ENCODE measurements at regions not wholly inside any gene's neighbourhood (a gene's known extent, or its start where the extent isn't known, plus 50 kb on each side); places are given as distances from the start of the nearest gene placed in this dataset.
A peak's percentile ranks its signal among the peaks of the same experiment; 100 is the strongest.

GRCh38 chr6:150672800-150673199 lies 73.1 kb downstream of the PLEKHG1 start:
- Mint-ChIP-seq H3K36me3 (ENCODE audit: low read depth) (no peaks in the 10 kb centered on the region), H3K27me3 (no peaks in the 10 kb centered on the region), H3K9me3 (no peaks in the 10 kb centered on the region), H3K27ac (no peak overlapping the region), H3K4me1 (ENCODE audit: low read depth) (peaks cover 5% of the 10 kb centered on the region), H3K4me3 (no peak overlapping the region)

GRCh38 chr6:150673720-150674346 lies 74.1 kb downstream of the PLEKHG1 start:
- Mint-ChIP-seq H3K9me3 (no peaks in the 10 kb centered on the region), H3K27ac (no peak overlapping the region), H3K36me3 (ENCODE audit: low read depth) (no peaks in the 10 kb centered on the region)

GRCh38 chr6:150676344-150676743 lies 76.7 kb downstream of the PLEKHG1 start:
- Mint-ChIP-seq H3K4me1 (ENCODE audit: low read depth) (peaks cover 4% of the 10 kb centered on the region), H3K27ac (no peak overlapping the region), H3K9me3 (no peaks in the 10 kb centered on the region), H3K4me3 (no peak overlapping the region), H3K27me3 (no peaks in the 10 kb centered on the region), H3K36me3 (ENCODE audit: low read depth) (no peaks in the 10 kb centered on the region)

More at GRCh38 chr6:150673720-150674346, 74.1 kb downstream of the PLEKHG1 start:
- Mint-ChIP-seq H3K27me3 (no peaks in the 10 kb centered on the region), H3K4me1 (ENCODE audit: low read depth) (peaks cover 4% of the 10 kb centered on the region), H3K4me3 (no peak overlapping the region)

GRCh38 chr6:150676772-150677171 lies 77.1 kb downstream of the PLEKHG1 start:
- Mint-ChIP-seq H3K9me3 (no peaks in the 10 kb centered on the region), H3K4me3 (no peak overlapping the region), H3K27me3 (no peaks in the 10 kb centered on the region), H3K36me3 (ENCODE audit: low read depth) (no peaks in the 10 kb centered on the region), H3K27ac (no peak overlapping the region), H3K4me1 (ENCODE audit: low read depth) (peaks cover 7% of the 10 kb centered on the region)

- no peaks in the 10 kb centered on the region for H3K36me3 Mint-ChIP-seq (ENCODE audit: low read depth)
- no peaks in the 10 kb centered on the region for H3K9me3 Mint-ChIP-seq
- H3K27ac Mint-ChIP-seq, result no peak overlapping the region
- peaks cover 17% of the 10 kb centered on the region for H3K4me1 Mint-ChIP-seq (ENCODE audit: low read depth)
- H3K27me3 Mint-ChIP-seq, result no peaks in the 10 kb centered on the region
- H3K4me3 Mint-ChIP-seq, result no peak overlapping the region
These were observed 80.8 kb downstream of the PLEKHG1 start for GRCh38 chr6:150680510-150680909.

- H3K9me3 Mint-ChIP-seq, result no peaks in the 10 kb centered on the region
These were observed 82.1 kb downstream of the PLEKHG1 start for GRCh38 chr6:150681578-150682395.

GRCh38 chr6:150683320-150683719 lies 83.6 kb downstream of the PLEKHG1 start:
- peaks cover 23% of the 10 kb centered on the region for H3K4me1 Mint-ChIP-seq (ENCODE audit: low read depth)
- H3K27me3 Mint-ChIP-seq, result no peaks in the 10 kb centered on the region
- H3K27ac Mint-ChIP-seq, result no peak overlapping the region
- no peak overlapping the region for H3K4me3 Mint-ChIP-seq
- no peaks in the 10 kb centered on the region for H3K36me3 Mint-ChIP-seq (ENCODE audit: low read depth)
- no peaks in the 10 kb centered on the region for H3K9me3 Mint-ChIP-seq

More at GRCh38 chr6:150681578-150682395, 82.1 kb downstream of the PLEKHG1 start:
- H3K4me3 Mint-ChIP-seq, result no peak overlapping the region
- H3K27ac Mint-ChIP-seq, result peak overlapping the region; percentile 47
- H3K4me1 Mint-ChIP-seq (ENCODE audit: low read depth), result peaks cover 20% of the 10 kb centered on the region
- H3K36me3 Mint-ChIP-seq (ENCODE audit: low read depth), result no peaks in the 10 kb centered on the region
- no peaks in the 10 kb centered on the region for H3K27me3 Mint-ChIP-seq

GRCh38 chr6:150684161-150684560 lies 84.5 kb downstream of the PLEKHG1 start:
- Mint-ChIP-seq H3K4me3 (no peak overlapping the region), H3K9me3 (no peaks in the 10 kb centered on the region), H3K4me1 (ENCODE audit: low read depth) (peaks cover 23% of the 10 kb centered on the region), H3K36me3 (ENCODE audit: low read depth) (no peaks in the 10 kb centered on the region), H3K27me3 (no peaks in the 10 kb centered on the region), H3K27ac (no peak overlapping the region)

GRCh38 chr6:150684714-150685459 lies 85.2 kb downstream of the PLEKHG1 start:
- Mint-ChIP-seq H3K27me3 (no peaks in the 10 kb centered on the region), H3K4me3 (no peak overlapping the region), H3K27ac (no peak overlapping the region), H3K36me3 (ENCODE audit: low read depth) (no peaks in the 10 kb centered on the region), H3K4me1 (ENCODE audit: low read depth) (peaks cover 23% of the 10 kb centered on the region), H3K9me3 (no peaks in the 10 kb centered on the region)

- Mint-ChIP-seq H3K4me1 (ENCODE audit: low read depth) (peaks cover 27% of the 10 kb centered on the region), H3K27me3 (no peaks in the 10 kb centered on the region), H3K4me3 (no peak overlapping the region), H3K36me3 (ENCODE audit: low read depth) (no peaks in the 10 kb centered on the region), H3K9me3 (no peaks in the 10 kb centered on the region), H3K27ac (no peak overlapping the region)
These were observed 86.2 kb downstream of the PLEKHG1 start for GRCh38 chr6:150685860-150686259.

GRCh38 chr6:150686566-150686965 lies 86.9 kb downstream of the PLEKHG1 start:
- H3K4me1 Mint-ChIP-seq (ENCODE audit: low read depth), result peaks cover 28% of the 10 kb centered on the region
- no peak overlapping the region for H3K27ac Mint-ChIP-seq
- H3K27me3 Mint-ChIP-seq, result no peaks in the 10 kb centered on the region
- H3K4me3 Mint-ChIP-seq, result no peak overlapping the region
- no peaks in the 10 kb centered on the region for H3K36me3 Mint-ChIP-seq (ENCODE audit: low read depth)
- no peaks in the 10 kb centered on the region for H3K9me3 Mint-ChIP-seq

- H3K4me3 Mint-ChIP-seq, result no peak overlapping the region
- H3K9me3 Mint-ChIP-seq, result no peaks in the 10 kb centered on the region
- H3K36me3 Mint-ChIP-seq (ENCODE audit: low read depth), result no peaks in the 10 kb centered on the region
- peak overlapping the region; percentile 60 for H3K27ac Mint-ChIP-seq
- H3K27me3 Mint-ChIP-seq, result no peaks in the 10 kb centered on the region
- peaks cover 22% of the 10 kb centered on the region for H3K4me1 Mint-ChIP-seq (ENCODE audit: low read depth)
These were observed 87.8 kb downstream of the PLEKHG1 start for GRCh38 chr6:150687508-150687907.

GRCh38 chr6:150689900-150690590 lies 90.4 kb downstream of the PLEKHG1 start:
- no peaks in the 10 kb centered on the region for H3K27me3 Mint-ChIP-seq
- H3K9me3 Mint-ChIP-seq, result no peaks in the 10 kb centered on the region
- no peak overlapping the region for H3K4me3 Mint-ChIP-seq
- no peaks in the 10 kb centered on the region for H3K36me3 Mint-ChIP-seq (ENCODE audit: low read depth)
- peaks cover 27% of the 10 kb centered on the region for H3K4me1 Mint-ChIP-seq (ENCODE audit: low read depth)
- no peak overlapping the region for H3K27ac Mint-ChIP-seq

- no peak overlapping the region for H3K27ac Mint-ChIP-seq
- H3K36me3 Mint-ChIP-seq (ENCODE audit: low read depth), result no peaks in the 10 kb centered on the region
- no peak overlapping the region for H3K4me3 Mint-ChIP-seq
These were observed 91.0 kb downstream of the PLEKHG1 start for GRCh38 chr6:150690681-150691080.

More at GRCh38 chr6:150690681-150691080, 91.0 kb downstream of the PLEKHG1 start:
- Mint-ChIP-seq H3K9me3 (no peaks in the 10 kb centered on the region), H3K27me3 (no peaks in the 10 kb centered on the region), H3K4me1 (ENCODE audit: low read depth) (peaks cover 26% of the 10 kb centered on the region)
